Omental fat pad (tissue), 3 donors: ENCODE measurements at regions not wholly inside any gene's neighbourhood (a gene's known extent, or its start where the extent isn't known, plus 50 kb on each side); places are given as distances from the start of the nearest gene placed in this dataset.

Experiments
- ATAC-seq: fragments of 150-250 bp; one replicate; pipeline ENCODE4 v1.9.1; 2016; ENCODE audit warnings: mild to moderate bottlenecking, moderate library complexity; ENCODE audit not compliant: low FRiP score
- DNase-seq: peaks from one replicate; pipeline ENCODE4 v3.0.0-alpha.2; 2019; ENCODE audit warnings: low spot score
- TF ChIP-seq, protein P1 (sequence below), 3 donors: fragments of 450-650 bp; IDR thresholded peaks; one replicate each; pipeline ENCODE4 v1.5.1; 2016 to 2017; ENCODE audit warnings: antibody characterized with exemption in 3 of 3, mild to moderate bottlenecking in 3 of 3, moderate library complexity in 2 of 3

DNA sequence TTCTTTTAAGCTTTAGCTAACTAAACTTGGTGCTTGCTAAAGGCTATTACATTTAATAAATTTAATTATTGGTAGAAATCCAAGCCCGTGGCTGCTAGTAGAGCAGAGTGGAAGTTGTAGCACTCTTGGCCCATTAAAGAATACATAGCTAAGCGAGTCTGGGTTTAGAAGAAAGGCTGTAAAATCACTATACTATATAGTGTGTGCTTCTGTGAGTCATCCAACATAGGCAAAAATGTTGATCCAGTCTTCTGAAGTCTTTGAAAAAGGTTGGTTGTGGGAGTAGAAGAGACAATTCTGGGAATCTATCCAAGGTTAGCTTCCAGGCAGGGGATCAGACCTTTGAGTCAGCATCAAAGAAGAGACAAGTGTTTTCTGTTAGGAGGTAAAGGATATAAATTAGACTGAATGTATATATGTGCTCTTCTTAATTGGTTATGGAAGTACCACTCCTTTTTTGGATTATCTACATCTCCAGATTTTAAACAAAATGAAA is 664.2 kb downstream of the NXPH1 start:
- TF ChIP-seq, protein P1, sequence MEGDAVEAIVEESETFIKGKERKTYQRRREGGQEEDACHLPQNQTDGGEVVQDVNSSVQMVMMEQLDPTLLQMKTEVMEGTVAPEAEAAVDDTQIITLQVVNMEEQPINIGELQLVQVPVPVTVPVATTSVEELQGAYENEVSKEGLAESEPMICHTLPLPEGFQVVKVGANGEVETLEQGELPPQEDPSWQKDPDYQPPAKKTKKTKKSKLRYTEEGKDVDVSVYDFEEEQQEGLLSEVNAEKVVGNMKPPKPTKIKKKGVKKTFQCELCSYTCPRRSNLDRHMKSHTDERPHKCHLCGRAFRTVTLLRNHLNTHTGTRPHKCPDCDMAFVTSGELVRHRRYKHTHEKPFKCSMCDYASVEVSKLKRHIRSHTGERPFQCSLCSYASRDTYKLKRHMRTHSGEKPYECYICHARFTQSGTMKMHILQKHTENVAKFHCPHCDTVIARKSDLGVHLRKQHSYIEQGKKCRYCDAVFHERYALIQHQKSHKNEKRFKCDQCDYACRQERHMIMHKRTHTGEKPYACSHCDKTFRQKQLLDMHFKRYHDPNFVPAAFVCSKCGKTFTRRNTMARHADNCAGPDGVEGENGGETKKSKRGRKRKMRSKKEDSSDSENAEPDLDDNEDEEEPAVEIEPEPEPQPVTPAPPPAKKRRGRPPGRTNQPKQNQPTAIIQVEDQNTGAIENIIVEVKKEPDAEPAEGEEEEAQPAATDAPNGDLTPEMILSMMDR (IDR thresholded peaks at IDR 0.05), result no peak
- ATAC-seq (no peak), DNase-seq (no peak)

DNA sequence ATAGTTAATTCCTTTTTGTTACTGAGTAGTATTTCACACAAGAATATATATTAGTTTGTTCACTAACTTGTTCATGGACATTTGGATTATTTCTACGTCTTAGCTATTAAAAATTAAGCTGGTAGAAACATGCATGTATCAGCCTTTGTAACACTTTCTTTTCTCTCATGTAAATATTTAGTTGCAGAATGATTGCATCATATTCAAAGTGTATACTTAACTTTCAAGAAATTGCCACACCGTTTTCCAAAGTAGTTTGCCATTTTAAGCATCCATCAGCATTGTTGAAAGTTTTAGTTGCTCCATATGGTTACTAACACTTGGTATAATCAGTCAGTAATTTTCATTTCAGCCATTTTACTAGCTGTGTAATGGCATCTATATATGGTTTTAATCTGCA is 666.9 kb downstream of the NXPH1 start:
- no peak for DNase-seq
- TF ChIP-seq, protein P1 (IDR thresholded peaks at IDR 0.05), result no peak
- ATAC-seq, result no peak

DNA sequence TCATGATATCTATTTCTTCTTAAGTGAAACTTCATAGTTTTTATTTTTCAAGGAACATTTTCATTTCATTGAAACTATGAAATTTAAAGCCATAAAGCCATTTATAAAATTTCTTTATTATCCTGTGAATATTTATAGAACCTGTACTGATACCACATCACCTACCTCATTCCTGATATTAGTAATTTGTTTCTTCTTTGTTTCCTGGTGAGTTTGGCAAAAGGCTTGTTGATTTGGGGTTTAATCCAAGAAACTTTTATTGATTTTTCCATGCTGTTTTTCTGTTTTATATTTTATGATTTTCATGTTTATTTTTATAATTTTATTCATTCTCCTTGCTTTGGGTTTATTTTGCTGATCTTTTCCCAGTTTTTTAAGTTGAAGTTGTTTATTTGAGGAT is 669.4 kb downstream of the NXPH1 start:
- TF ChIP-seq, protein P1 (IDR thresholded peaks at IDR 0.05), result no peak
- DNase-seq (no peak), ATAC-seq (no peak)

DNA sequence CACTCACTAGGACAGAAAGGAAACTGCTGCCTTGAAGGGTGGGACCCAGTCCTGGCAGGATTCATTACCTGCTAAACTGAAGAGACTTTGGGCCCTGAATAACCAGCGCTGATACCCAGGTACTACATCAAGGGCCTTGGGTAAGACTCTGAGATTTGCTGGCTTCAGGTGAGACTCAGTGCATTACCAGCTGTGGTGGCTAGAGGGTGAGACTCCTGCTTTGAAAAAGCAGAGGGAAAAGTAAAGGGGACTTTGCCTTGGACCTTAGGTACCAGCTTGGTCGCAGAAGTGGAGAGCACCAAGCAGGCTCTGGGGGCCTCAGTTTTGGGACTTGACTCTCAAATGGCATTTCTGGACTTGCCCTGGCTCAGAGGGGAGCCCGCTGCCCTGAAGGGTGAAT is 673.3 kb downstream of the NXPH1 start:
- TF ChIP-seq, protein P1 (IDR thresholded peaks at IDR 0.05), result no peak
- ATAC-seq (no peak), DNase-seq (no peak)

DNA sequence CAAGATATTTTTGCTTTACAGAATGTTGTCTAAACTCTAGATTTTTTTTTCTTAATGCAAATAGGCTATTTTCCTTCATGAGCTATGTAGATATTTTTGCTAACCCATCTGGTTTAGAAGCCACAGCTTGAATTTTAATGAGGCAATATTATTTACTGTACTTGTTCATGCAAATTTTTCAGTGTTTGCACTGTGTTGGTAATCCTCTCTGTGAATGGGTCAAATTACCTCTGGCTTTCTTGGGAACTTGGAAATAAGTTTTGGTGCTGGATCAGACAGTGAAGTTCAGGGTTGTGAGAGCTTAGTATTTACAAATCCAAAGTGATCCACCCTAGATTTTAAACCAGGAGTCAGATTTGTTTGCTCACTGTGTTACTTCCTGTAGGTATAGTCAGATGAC is 686.9 kb downstream of the NXPH1 start:
- ATAC-seq (no peak), DNase-seq (no peak)
- TF ChIP-seq, protein P1 (IDR thresholded peaks at IDR 0.05), result no peak

DNA sequence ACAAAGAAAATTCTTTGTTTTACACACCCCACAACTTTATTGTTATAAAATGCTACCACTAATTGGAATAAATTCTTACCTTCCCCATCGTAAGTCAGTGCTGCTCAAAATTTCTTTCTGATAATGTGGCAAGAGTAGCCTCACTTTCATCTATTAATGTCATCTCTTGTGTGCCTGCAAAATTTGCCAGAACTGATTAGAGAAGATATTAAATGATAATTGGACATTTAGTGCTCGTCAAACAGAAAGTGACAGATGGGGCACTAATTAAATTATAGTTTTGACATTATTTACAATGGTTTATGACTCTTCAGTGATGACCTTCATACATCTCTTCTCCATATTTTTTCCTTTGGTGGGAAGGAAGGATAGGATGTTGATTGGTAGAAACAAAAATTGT is 690.9 kb downstream of the NXPH1 start:
- DNase-seq (no peak), ATAC-seq (no peak)
- TF ChIP-seq, protein P1 (IDR thresholded peaks at IDR 0.05), result no peak

DNA sequence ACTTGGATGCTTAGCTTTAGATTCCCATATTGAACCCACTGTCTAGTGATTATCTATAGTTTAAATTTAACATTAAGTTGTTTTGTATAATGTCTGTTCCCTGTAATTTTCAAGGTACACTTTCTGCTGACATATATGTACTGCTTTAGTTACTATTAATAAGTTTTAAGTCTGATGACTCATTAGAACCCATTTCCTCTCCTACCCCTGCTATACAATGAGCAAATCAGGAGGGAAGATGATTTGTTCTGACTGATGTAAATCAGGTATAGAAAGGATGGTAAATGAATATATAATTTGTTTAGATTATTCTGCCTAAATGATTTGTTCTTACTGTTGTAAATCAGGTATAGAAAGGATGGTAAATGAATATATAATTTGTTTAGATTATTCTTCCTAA is 691.8 kb downstream of the NXPH1 start:
- TF ChIP-seq, protein P1 (IDR thresholded peaks at IDR 0.05), result no peak
- ATAC-seq, result no peak
- DNase-seq, result no peak
